Astrocyte (in vitro differentiated cells and primary cell): ENCODE measurements at regions not wholly inside any gene's neighbourhood (a gene's known extent, or its start where the extent isn't known, plus 50 kb on each side); places are given as distances from the start of the nearest gene placed in this dataset.
"Not testable (repeated sequence)": the region's sequence is repeated elsewhere in the genome, so short reads cannot be mapped to it uniquely, and the experiment has no call there.

ENCODE experiments used
- CTCF ChIP-seq: IDR thresholded peaks from 2 replicates; pipeline ENCODE4 v1.5.1; 2011; ENCODE audit warnings: low read depth, mild to moderate bottlenecking, inconsistent platforms, low read length, moderate library complexity; ENCODE audit not compliant: insufficient read depth
- EZH2 ChIP-seq: IDR thresholded peaks from 2 replicates; pipeline ENCODE4 v1.6.1; 2012; ENCODE audit warnings: mild to moderate bottlenecking, low read length, inconsistent platforms; ENCODE audit not compliant: insufficient read depth

- TF ChIP-seq CTCF, EZH2: not testable (repeated sequence)
Observed at GRCh38 chr16:29097965-29098364, 113.1 kb downstream of the LAT start.
